Suprapubic skin (tissue), 4 donors: ENCODE measurements at regions not wholly inside any gene's neighbourhood (a gene's known extent, or its start where the extent isn't known, plus 50 kb on each side); places are given as distances from the start of the nearest gene placed in this dataset.

Experiments
- DNase-seq, 2 donors: peaks; one replicate each; pipeline ENCODE4 v3.0.0-alpha.2; 2019; ENCODE audit warnings: low spot score in 2 of 2
- H3K27ac ChIP-seq: fragments of 200-600 bp; sonication (generic); one replicate; pipeline ENCODE4 v1.5.1; 2019
- H3K27me3 ChIP-seq: fragments of 200-600 bp; sonication (generic); one replicate; pipeline ENCODE4 v1.5.1; 2019
- H3K36me3 ChIP-seq: fragments of 200-600 bp; sonication (generic); one replicate; pipeline ENCODE4 v1.5.1; 2019
- H3K4me1 ChIP-seq: fragments of 200-600 bp; sonication (generic); one replicate; pipeline ENCODE4 v1.5.1; 2019
- H3K4me3 ChIP-seq: fragments of 200-600 bp; sonication (generic); one replicate; pipeline ENCODE4 v1.5.1; 2019; ENCODE audit warnings: mild to moderate bottlenecking
- H3K9me3 ChIP-seq: fragments of 200-600 bp; sonication (generic); one replicate; pipeline ENCODE4 v1.5.1; 2019
- EP300 ChIP-seq: sonication (generic); formaldehyde crosslinking; IDR thresholded peaks from one replicate; pipeline ENCODE4 v1.6.1; 2017; ENCODE audit warnings: antibody characterized with exemption
- POLR2A ChIP-seq, 2 donors: fragments of 450-650 bp; IDR thresholded peaks; one replicate each; pipeline ENCODE4 v1.6.1; 2017; ENCODE audit warnings: antibody characterized with exemption in 2 of 2, mild to moderate bottlenecking in 2 of 2, moderate library complexity in 2 of 2
- POLR2AphosphoS5 ChIP-seq, 3 donors: sonication (generic); formaldehyde crosslinking; IDR thresholded peaks; one replicate each; pipeline ENCODE4 v1.6.1; 2017; ENCODE audit warnings: antibody characterized with exemption in 3 of 3
- WGBS: methylation state at CpG from one replicate; pipeline ENCODE4 v1.1.5; 2018; 5-methylcytosine and 5-hydroxymethylcytosine counted together
- TF ChIP-seq, protein P1 (sequence below), 2 donors: fragments of 200-600 bp in 1 of 2; fragments of 450-650 bp in 1 of 2; sonication (generic) in 1 of 2; IDR thresholded peaks; one replicate each; pipeline ENCODE4 v1.5.1; 2016 to 2019; ENCODE audit warnings: antibody characterized with exemption in 2 of 2, mild to moderate bottlenecking in 1 of 2, moderate library complexity in 1 of 2

DNA sequence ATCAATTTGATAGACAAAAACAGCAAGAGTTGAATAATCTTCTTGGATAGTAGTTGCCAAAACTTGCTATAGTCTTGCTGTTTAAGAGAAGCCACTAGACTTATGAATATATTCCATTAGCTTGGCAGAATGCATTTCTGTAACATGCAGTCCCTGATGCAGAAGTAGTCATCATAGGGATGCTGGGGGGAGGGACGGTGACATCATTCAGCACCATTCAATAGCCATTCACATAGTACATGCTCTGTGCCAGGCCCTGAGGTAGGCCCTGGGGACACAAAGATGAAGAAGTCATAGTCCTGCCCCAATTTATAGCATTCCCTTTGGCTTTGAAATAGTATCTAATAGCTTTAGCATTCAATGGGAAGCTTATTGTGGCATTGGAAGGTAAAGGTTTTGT, 185.5 kb upstream of the AFF2 start:
- WGBS, result 100% methylated on average over 1 of the region's 1 CpG
- no peak for DNase-seq
- Histone ChIP-seq H3K36me3 (no peaks in the 10 kb centered on the region), H3K27ac (no peak overlapping the region), H3K4me1 (no peaks in the 10 kb centered on the region), H3K9me3 (no peaks in the 10 kb centered on the region), H3K27me3 (no peaks in the 10 kb centered on the region), H3K4me3 (no peak overlapping the region)
- TF ChIP-seq, protein P1, sequence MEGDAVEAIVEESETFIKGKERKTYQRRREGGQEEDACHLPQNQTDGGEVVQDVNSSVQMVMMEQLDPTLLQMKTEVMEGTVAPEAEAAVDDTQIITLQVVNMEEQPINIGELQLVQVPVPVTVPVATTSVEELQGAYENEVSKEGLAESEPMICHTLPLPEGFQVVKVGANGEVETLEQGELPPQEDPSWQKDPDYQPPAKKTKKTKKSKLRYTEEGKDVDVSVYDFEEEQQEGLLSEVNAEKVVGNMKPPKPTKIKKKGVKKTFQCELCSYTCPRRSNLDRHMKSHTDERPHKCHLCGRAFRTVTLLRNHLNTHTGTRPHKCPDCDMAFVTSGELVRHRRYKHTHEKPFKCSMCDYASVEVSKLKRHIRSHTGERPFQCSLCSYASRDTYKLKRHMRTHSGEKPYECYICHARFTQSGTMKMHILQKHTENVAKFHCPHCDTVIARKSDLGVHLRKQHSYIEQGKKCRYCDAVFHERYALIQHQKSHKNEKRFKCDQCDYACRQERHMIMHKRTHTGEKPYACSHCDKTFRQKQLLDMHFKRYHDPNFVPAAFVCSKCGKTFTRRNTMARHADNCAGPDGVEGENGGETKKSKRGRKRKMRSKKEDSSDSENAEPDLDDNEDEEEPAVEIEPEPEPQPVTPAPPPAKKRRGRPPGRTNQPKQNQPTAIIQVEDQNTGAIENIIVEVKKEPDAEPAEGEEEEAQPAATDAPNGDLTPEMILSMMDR (IDR thresholded peaks at IDR 0.05), result no peak
- no peak for TF ChIP-seq POLR2AphosphoS5 (IDR thresholded peaks at IDR 0.05)
- no peak for TF ChIP-seq EP300
- TF ChIP-seq POLR2A (IDR thresholded peaks at IDR 0.05), result no peak

- TF ChIP-seq EP300 (no peak), POLR2AphosphoS5 (IDR thresholded peaks at IDR 0.05) (no peak), POLR2A (IDR thresholded peaks at IDR 0.05) (no peak)
- TF ChIP-seq, protein P1 (IDR thresholded peaks at IDR 0.05), result no peak
- H3K9me3 ChIP-seq, result no peaks in the 10 kb centered on the region
- 50% methylated on average over 1 of the region's 1 CpG for WGBS
- no peak overlapping the region for H3K4me3 ChIP-seq
- no peak overlapping the region for H3K27ac ChIP-seq
- no peaks in the 10 kb centered on the region for H3K36me3 ChIP-seq
- no peak for DNase-seq
- H3K27me3 ChIP-seq, result no peaks in the 10 kb centered on the region
- no peaks in the 10 kb centered on the region for H3K4me1 ChIP-seq
These were observed 184.0 kb upstream of the AFF2 start for GRCh38 chrX:148316446-148316845.

- no peak overlapping the region for H3K4me3 ChIP-seq
- H3K27me3 ChIP-seq, result no peaks in the 10 kb centered on the region
- no peaks in the 10 kb centered on the region for H3K9me3 ChIP-seq
- H3K27ac ChIP-seq, result no peak overlapping the region
- DNase-seq, result no peak
- WGBS, result 77% methylated on average over 2 of the region's 2 CpGs
- no peaks in the 10 kb centered on the region for H3K36me3 ChIP-seq
- no peaks in the 10 kb centered on the region for H3K4me1 ChIP-seq
- TF ChIP-seq POLR2AphosphoS5 (IDR thresholded peaks at IDR 0.05) (no peak), POLR2A (IDR thresholded peaks at IDR 0.05) (no peak), EP300 (no peak)
- TF ChIP-seq, protein P1 (IDR thresholded peaks at IDR 0.05), result no peak
These were observed 177.5 kb upstream of the AFF2 start for GRCh38 chrX:148322906-148323305.

- 52% methylated on average over 1 of the region's 1 CpG for WGBS
- Histone ChIP-seq H3K4me1 (no peaks in the 10 kb centered on the region), H3K27me3 (no peaks in the 10 kb centered on the region), H3K9me3 (no peaks in the 10 kb centered on the region), H3K27ac (no peak overlapping the region), H3K4me3 (no peak overlapping the region), H3K36me3 (no peaks in the 10 kb centered on the region)
- no peak for DNase-seq
- no peak for TF ChIP-seq POLR2A (IDR thresholded peaks at IDR 0.05)
These were observed 166.4 kb upstream of the AFF2 start for GRCh38 chrX:148333989-148334388.

- Histone ChIP-seq H3K9me3 (no peaks in the 10 kb centered on the region), H3K27me3 (no peaks in the 10 kb centered on the region), H3K4me3 (no peak overlapping the region), H3K27ac (no peak overlapping the region), H3K4me1 (no peaks in the 10 kb centered on the region), H3K36me3 (no peaks in the 10 kb centered on the region)
- 97% methylated on average over 3 of the region's 4 CpGs for WGBS
- DNase-seq, result no peak
- TF ChIP-seq EP300, result no peak
- TF ChIP-seq, protein P1 (IDR thresholded peaks at IDR 0.05), result no peak
- TF ChIP-seq POLR2A (IDR thresholded peaks at IDR 0.05), result no peak
- no peak for TF ChIP-seq POLR2AphosphoS5 (IDR thresholded peaks at IDR 0.05)
These were observed 162.5 kb upstream of the AFF2 start for GRCh38 chrX:148337873-148338272.

- no peak overlapping the region for H3K4me3 ChIP-seq
- no peaks in the 10 kb centered on the region for H3K36me3 ChIP-seq
- TF ChIP-seq POLR2A (IDR thresholded peaks at IDR 0.05) (no peak), EP300 (no peak), POLR2AphosphoS5 (IDR thresholded peaks at IDR 0.05) (no peak)
- TF ChIP-seq, protein P1 (IDR thresholded peaks at IDR 0.05), result no peak
- H3K27me3 ChIP-seq, result no peaks in the 10 kb centered on the region
- H3K27ac ChIP-seq, result no peak overlapping the region
- 66% methylated on average over 1 of the region's 1 CpG for WGBS
- no peaks in the 10 kb centered on the region for H3K4me1 ChIP-seq
- no peak for DNase-seq
- no peaks in the 10 kb centered on the region for H3K9me3 ChIP-seq
These were observed 145.5 kb upstream of the AFF2 start for GRCh38 chrX:148354916-148355315.
